OCI-LY1 (cell line): ENCODE measurements at regions not wholly inside any gene's neighbourhood (a gene's known extent, or its start where the extent isn't known, plus 50 kb on each side); places are given as distances from the start of the nearest gene placed in this dataset.

ENCODE experiments used
- EZH2 ChIP-seq: fragments of 200-600 bp; sonication (generic), shearing (Covaris generic); IDR thresholded peaks from 2 replicates; pipeline ENCODE4 v1.8.0; 2017; ENCODE audit warnings: borderline replicate concordance, mixed run types, mild to moderate bottlenecking, antibody characterized with exemption, low read length, moderate library complexity, mixed read lengths
- TF ChIP-seq, protein P1 (sequence below): fragments of 200-600 bp; sonication (generic), shearing (Covaris generic); IDR thresholded peaks from 2 replicates; pipeline ENCODE4 v1.5.1; 2017; ENCODE audit warnings: mild to moderate bottlenecking, antibody characterized with exemption, low read length, moderate library complexity, mixed read lengths

DNA sequence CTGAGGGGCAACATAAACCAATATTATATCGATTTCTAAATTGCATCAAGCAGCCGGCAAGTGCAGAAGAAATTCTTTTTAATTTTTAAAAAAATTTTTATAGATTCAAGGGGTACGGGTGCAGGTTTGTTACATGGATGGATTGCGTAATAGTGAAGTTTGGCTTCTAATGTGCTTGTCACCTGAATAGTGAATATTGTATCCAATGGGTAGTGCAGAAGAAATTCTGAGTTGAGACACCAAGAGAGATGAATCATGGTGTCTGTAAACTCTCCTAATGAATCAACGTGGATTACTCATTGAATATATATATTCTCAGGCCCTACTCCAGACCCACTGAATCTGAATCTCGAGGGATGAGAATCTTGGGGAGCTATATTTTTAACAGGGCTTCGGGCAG is 253.7 kb upstream of the FOXD3 start:
- TF ChIP-seq, protein P1, sequence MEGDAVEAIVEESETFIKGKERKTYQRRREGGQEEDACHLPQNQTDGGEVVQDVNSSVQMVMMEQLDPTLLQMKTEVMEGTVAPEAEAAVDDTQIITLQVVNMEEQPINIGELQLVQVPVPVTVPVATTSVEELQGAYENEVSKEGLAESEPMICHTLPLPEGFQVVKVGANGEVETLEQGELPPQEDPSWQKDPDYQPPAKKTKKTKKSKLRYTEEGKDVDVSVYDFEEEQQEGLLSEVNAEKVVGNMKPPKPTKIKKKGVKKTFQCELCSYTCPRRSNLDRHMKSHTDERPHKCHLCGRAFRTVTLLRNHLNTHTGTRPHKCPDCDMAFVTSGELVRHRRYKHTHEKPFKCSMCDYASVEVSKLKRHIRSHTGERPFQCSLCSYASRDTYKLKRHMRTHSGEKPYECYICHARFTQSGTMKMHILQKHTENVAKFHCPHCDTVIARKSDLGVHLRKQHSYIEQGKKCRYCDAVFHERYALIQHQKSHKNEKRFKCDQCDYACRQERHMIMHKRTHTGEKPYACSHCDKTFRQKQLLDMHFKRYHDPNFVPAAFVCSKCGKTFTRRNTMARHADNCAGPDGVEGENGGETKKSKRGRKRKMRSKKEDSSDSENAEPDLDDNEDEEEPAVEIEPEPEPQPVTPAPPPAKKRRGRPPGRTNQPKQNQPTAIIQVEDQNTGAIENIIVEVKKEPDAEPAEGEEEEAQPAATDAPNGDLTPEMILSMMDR: no peak
- TF ChIP-seq EZH2: no peak
